K562 (cell line): ENCODE measurements at regions not wholly inside any gene's neighbourhood (a gene's known extent, or its start where the extent isn't known, plus 50 kb on each side); places are given as distances from the start of the nearest gene placed in this dataset.

Experiments used
- ARID2 ChIP-seq: fragments of 450-650 bp; IDR thresholded peaks from 2 replicates; pipeline ENCODE4 v1.6.1; 2017; ENCODE audit warnings: antibody characterized with exemption, mild to moderate bottlenecking
- DMBX1 ChIP-seq: fragments of 250-450 bp; sonication (Bioruptor Pico); IDR thresholded peaks from 2 replicates; pipeline ENCODE4 v1.8.0; 2022; ENCODE audit warnings: inconsistent platforms, mild to moderate bottlenecking, moderate library complexity, borderline replicate concordance
- ETV5 ChIP-seq: sonication (generic); formaldehyde crosslinking; IDR thresholded peaks from 2 replicates; pipeline ENCODE4 v1.4.0; 2020; ENCODE audit warnings: low read depth, mild to moderate bottlenecking, missing genetic modification reagents
- FUS ChIP-seq: fragments of 200-400 bp; formaldehyde crosslinking; optimal IDR thresholded peaks from 2 replicates; pipeline ENCODE3; 2017; ENCODE audit warnings: low read depth, low read length
- JUND ChIP-seq, 2 experiments: IDR thresholded peaks; 2 replicates in 1 of 2; 3 replicates in 1 of 2; pipeline ENCODE4 v1.6.1; 2011; ENCODE audit warnings: borderline replicate concordance in 2 of 2, low read depth in 2 of 2, low read length in 2 of 2, improper control_type of control experiment in 1 of 2, missing biosample characterization in 1 of 2, missing genetic modification characterization in 1 of 2, missing genetic modification reagents in 1 of 2
- LEF1 ChIP-seq: fragments of 450-650 bp; IDR thresholded peaks from 2 replicates; pipeline ENCODE4 v1.6.1; 2016; ENCODE audit warnings: mild to moderate bottlenecking
- PHF21A ChIP-seq: fragments of 450-650 bp; IDR thresholded peaks from 2 replicates; pipeline ENCODE4 v1.6.1; 2017; ENCODE audit warnings: low read depth, borderline replicate concordance
- PML ChIP-seq: IDR thresholded peaks from 2 replicates; pipeline ENCODE4 v1.6.1; 2012; ENCODE audit warnings: low read length, inconsistent platforms
- RUNX1 ChIP-seq: sonication (generic); IDR thresholded peaks from 2 replicates; pipeline ENCODE4 v1.6.1; 2016; ENCODE audit warnings: antibody characterized with exemption, low read depth
- ZC3H4 ChIP-seq: sonication (generic); formaldehyde crosslinking; IDR thresholded peaks from 2 replicates; pipeline ENCODE4 v1.9.0; 2021; ENCODE audit warnings: missing genetic modification reagents, borderline replicate concordance
- ZNF584 ChIP-seq: fragments of 200-800 bp; sonication (Bioruptor generic); IDR thresholded peaks from 2 replicates; pipeline ENCODE4 v1.6.1; 2016; ENCODE audit warnings: low read depth, mild to moderate bottlenecking, missing genetic modification characterization, missing compliant biosample characterization
- TF ChIP-seq, protein P1 (sequence below), 2 experiments: fragments of 450-650 bp in 1 of 2; sonication (generic) in 1 of 2; formaldehyde crosslinking in 1 of 2; IDR thresholded peaks; 2 replicates each; pipeline versions ENCODE4 v1.7.1 to v1.9.0; 2016 to 2022; ENCODE audit warnings: inconsistent platforms in 1 of 2, mild to moderate bottlenecking in 1 of 2, missing genetic modification reagents in 1 of 2
- TF ChIP-seq, protein P2 (sequence below): fragments of 250-450 bp; sonication (Bioruptor Pico); IDR thresholded peaks from 2 replicates; pipeline ENCODE4 v1.4.0; 2020; ENCODE audit warnings: mild to moderate bottlenecking
- TF ChIP-seq, protein P3 (sequence below): fragments of 250-450 bp; sonication (Bioruptor Pico); IDR thresholded peaks from 2 replicates; pipeline ENCODE4 v1.4.0; 2020; ENCODE audit warnings: mild to moderate bottlenecking, moderate library complexity

DNA sequence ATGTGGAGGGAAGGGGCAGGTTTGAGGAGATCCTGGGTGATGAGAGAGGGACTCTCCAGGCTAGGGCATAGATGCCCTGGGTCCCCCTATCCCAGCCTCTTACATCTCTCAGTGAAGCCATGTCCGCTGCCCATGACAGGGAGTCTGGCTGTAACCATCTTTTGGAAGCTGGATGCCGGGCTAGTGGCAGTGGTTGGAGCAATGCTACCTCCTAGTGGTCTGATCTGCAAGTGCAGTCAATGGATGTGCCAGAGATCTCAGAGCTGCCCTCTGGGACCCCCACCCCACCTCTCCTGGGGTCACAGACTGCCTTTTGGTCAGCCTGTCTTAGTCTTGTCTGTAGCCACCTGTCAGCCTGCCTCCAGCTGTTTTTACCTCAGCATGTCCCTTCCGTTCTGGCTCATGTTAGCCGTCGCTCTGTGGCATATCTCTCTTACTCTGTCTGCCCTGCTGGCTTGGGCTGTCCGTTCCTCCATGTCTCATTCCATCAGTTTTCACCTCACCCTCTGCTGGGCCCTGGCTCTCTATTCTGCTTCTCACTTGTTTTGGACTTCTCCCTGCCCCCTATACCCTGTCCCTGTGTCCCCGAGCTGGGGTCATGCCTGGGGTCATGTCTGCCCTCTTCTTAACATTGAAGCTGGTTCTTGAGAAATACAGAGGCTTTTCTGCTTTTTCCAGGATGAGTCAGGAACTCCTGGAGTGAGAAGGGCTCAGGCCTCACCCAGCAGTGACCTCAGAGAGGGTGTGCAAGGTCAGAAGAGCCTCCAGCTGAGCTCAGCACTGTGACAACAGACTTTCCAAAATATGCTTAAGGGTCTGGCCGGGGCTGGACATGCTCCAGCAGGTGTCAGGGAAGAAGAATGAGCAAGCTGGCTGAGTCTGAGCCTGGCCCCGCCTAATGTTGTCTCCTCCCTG lies 52.0 kb upstream of the THY1 start (continued):
- TF ChIP-seq DMBX1 (no peak), ZC3H4 (CRISPR knock-in tag) (no peak), FUS (no peak), PML (no peak), ARID2 (peak; percentile 79), ETV5 (CRISPR knock-in tag) (0 out of 2 replicates have a peak, but pooled peaks have one; percentile 22), RUNX1 (no peak), ZNF584 (CRISPR knock-in tag) (no peak), JUND (IDR thresholded peaks at IDR 0.05; ENCODE audit: borderline replicate concordance, low read depth, low read length) (peak; percentile 47; the same call in 1 of the 2 replicates), JUND (tag; IDR thresholded peaks at IDR 0.05; ENCODE audit: borderline replicate concordance, low read depth, low read length) (no peak; the same call in 2 of the 3 replicates), PHF21A (no peak), LEF1 (no peak)
- TF ChIP-seq, protein P1, sequence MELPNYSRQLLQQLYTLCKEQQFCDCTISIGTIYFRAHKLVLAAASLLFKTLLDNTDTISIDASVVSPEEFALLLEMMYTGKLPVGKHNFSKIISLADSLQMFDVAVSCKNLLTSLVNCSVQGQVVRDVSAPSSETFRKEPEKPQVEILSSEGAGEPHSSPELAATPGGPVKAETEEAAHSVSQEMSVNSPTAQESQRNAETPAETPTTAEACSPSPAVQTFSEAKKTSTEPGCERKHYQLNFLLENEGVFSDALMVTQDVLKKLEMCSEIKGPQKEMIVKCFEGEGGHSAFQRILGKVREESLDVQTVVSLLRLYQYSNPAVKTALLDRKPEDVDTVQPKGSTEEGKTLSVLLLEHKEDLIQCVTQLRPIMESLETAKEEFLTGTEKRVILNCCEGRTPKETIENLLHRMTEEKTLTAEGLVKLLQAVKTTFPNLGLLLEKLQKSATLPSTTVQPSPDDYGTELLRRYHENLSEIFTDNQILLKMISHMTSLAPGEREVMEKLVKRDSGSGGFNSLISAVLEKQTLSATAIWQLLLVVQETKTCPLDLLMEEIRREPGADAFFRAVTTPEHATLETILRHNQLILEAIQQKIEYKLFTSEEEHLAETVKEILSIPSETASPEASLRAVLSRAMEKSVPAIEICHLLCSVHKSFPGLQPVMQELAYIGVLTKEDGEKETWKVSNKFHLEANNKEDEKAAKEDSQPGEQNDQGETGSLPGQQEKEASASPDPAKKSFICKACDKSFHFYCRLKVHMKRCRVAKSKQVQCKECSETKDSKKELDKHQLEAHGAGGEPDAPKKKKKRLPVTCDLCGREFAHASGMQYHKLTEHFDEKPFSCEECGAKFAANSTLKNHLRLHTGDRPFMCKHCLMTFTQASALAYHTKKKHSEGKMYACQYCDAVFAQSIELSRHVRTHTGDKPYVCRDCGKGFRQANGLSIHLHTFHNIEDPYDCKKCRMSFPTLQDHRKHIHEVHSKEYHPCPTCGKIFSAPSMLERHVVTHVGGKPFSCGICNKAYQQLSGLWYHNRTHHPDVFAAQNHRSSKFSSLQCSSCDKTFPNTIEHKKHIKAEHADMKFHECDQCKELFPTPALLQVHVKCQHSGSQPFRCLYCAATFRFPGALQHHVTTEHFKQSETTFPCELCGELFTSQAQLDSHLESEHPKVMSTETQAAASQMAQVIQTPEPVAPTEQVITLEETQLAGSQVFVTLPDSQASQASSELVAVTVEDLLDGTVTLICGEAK (IDR thresholded peaks at IDR 0.05): no peak
- TF ChIP-seq, protein P1 (CRISPR knock-in tag; IDR thresholded peaks at IDR 0.05): no peak
- TF ChIP-seq, protein P2, sequence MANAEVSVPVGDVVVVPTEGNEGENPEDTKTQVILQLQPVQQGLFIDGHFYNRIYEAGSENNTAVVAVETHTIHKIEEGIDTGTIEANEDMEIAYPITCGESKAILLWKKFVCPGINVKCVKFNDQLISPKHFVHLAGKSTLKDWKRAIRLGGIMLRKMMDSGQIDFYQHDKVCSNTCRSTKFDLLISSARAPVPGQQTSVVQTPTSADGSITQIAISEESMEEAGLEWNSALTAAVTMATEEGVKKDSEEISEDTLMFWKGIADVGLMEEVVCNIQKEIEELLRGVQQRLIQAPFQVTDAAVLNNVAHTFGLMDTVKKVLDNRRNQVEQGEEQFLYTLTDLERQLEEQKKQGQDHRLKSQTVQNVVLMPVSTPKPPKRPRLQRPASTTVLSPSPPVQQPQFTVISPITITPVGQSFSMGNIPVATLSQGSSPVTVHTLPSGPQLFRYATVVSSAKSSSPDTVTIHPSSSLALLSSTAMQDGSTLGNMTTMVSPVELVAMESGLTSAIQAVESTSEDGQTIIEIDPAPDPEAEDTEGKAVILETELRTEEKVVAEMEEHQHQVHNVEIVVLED (CRISPR knock-in tag): no peak
- TF ChIP-seq, protein P3, sequence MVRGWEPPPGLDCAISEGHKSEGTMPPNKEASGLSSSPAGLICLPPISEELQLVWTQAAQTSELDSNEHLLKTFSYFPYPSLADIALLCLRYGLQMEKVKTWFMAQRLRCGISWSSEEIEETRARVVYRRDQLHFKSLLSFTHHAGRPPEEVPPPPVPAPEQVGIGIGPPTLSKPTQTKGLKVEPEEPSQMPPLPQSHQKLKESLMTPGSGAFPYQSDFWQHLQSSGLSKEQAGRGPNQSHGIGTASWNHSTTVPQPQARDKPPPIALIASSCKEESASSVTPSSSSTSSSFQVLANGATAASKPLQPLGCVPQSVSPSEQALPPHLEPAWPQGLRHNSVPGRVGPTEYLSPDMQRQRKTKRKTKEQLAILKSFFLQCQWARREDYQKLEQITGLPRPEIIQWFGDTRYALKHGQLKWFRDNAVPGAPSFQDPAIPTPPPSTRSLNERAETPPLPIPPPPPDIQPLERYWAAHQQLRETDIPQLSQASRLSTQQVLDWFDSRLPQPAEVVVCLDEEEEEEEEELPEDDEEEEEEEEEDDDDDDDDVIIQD (CRISPR knock-in tag): no peak
